ENCODE measurements at regions not wholly inside any gene's neighbourhood (a gene's known extent, or its start where the extent isn't known, plus 50 kb on each side); places are given as distances from the start of the nearest gene placed in this dataset.

- ATAC-seq (ENCODE audit: poor library complexity) (no peak), DNase-seq (peak in 1 of 14 experiments; percentile 6)
- peaks cover 11% of the 10 kb centered on the region for H3K9me3 Mint-ChIP-seq
- CTCF ChIA-PET, result no interaction called here
- TF ChIP-seq CTCF (IDR thresholded peaks at IDR 0.05), result no peak
- no peak overlapping the region for H3K4me3 ChIP-seq (ENCODE audit: low read length)
- peaks cover 67% of the 10 kb centered on the region for H3K27me3 Mint-ChIP-seq
- no peak overlapping the region for H3K4me3 Mint-ChIP-seq
- H3K27ac Mint-ChIP-seq, result no peak overlapping the region
- H3K4me1 ChIP-seq (ENCODE audit: insufficient read depth, low read length), result no peaks in the 10 kb centered on the region
- POLR2A ChIA-PET, result no interaction called here
- H3K27me3 ChIP-seq (ENCODE audit: control insufficient read depth in 1 of 2, insufficient read depth in 2 of 2, low read length in 2 of 2), result peaks cover 0 to 7% of the 10 kb centered on the region in 2 experiments
- H3K4me1 Mint-ChIP-seq (ENCODE audit: low read depth), result no peaks in the 10 kb centered on the region
- H3K9me3 ChIP-seq (ENCODE audit: control insufficient read depth in 1 of 2, insufficient read depth in 1 of 2, low read length in 2 of 2), result peaks cover 4 to 20% of the 10 kb centered on the region in 2 experiments
- intact Hi-C loops (cut with DNase I, micrococcal nuclease), result no loop called here
- no peak overlapping the region for H3K27ac ChIP-seq (ENCODE audit: low read depth in 1 of 2, low read length in 2 of 2)
- no peaks in the 10 kb centered on the region for H3K36me3 Mint-ChIP-seq (ENCODE audit: low read depth)
- no peaks in the 10 kb centered on the region for H3K36me3 ChIP-seq (ENCODE audit: insufficient read depth, low read length)
Measured at GRCh38 chr22:23001463-23001862, 68.9 kb upstream of the GNAZ start.

- Mint-ChIP-seq H3K27ac (no peak overlapping the region), H3K27me3 (peaks cover 63% of the 10 kb centered on the region), H3K36me3 (ENCODE audit: low read depth) (no peaks in the 10 kb centered on the region), H3K4me1 (ENCODE audit: low read depth) (no peaks in the 10 kb centered on the region), H3K4me3 (no peak overlapping the region), H3K9me3 (peaks cover 4% of the 10 kb centered on the region)
- Histone ChIP-seq H3K4me1 (ENCODE audit: insufficient read depth, low read length) (no peaks in the 10 kb centered on the region), H3K36me3 (ENCODE audit: insufficient read depth, low read length) (no peaks in the 10 kb centered on the region), H3K27ac (ENCODE audit: low read depth in 1 of 2, low read length in 2 of 2) (no peak overlapping the region), H3K4me3 (ENCODE audit: low read length) (no peak overlapping the region), H3K9me3 (ENCODE audit: control insufficient read depth in 1 of 2, insufficient read depth in 1 of 2, low read length in 2 of 2) (peaks cover 0 to 9% of the 10 kb centered on the region in 2 experiments), H3K27me3 (ENCODE audit: control insufficient read depth in 1 of 2, insufficient read depth in 2 of 2, low read length in 2 of 2) (peaks cover 0 to 7% of the 10 kb centered on the region in 2 experiments)
- no peak for TF ChIP-seq CTCF (IDR thresholded peaks at IDR 0.05)
- intact Hi-C loops (cut with DNase I, micrococcal nuclease), result no loop called here
- POLR2A ChIA-PET, result no interaction called here
- no peak for ATAC-seq (ENCODE audit: poor library complexity)
- CTCF ChIA-PET, result no interaction called here
- DNase-seq, result no peak
Measured at GRCh38 chr22:23002612-23003180, 67.6 kb upstream of the GNAZ start.

- intact Hi-C loops (cut with DNase I, micrococcal nuclease), result no loop called here
- CTCF ChIA-PET, result interaction anchor here (1.1 kb wide), 1 partner anchor 11 kb away, joined by 3 read pairs; no protein-coding TSS in a partner anchor
- Mint-ChIP-seq H3K27me3 (peaks cover 56% of the 10 kb centered on the region), H3K27ac (no peak overlapping the region), H3K36me3 (ENCODE audit: low read depth) (no peaks in the 10 kb centered on the region), H3K9me3 (no peaks in the 10 kb centered on the region), H3K4me1 (ENCODE audit: low read depth) (peaks cover 16% of the 10 kb centered on the region), H3K4me3 (no peak overlapping the region)
- POLR2A ChIA-PET, result no interaction called here
- Histone ChIP-seq H3K4me3 (ENCODE audit: low read length) (no peak overlapping the region), H3K36me3 (ENCODE audit: insufficient read depth, low read length) (no peaks in the 10 kb centered on the region), H3K9me3 (ENCODE audit: control insufficient read depth in 1 of 2, insufficient read depth in 1 of 2, low read length in 2 of 2) (no peaks in the 10 kb centered on the region), H3K4me1 (ENCODE audit: insufficient read depth, low read length) (peaks cover 5% of the 10 kb centered on the region), H3K27me3 (ENCODE audit: control insufficient read depth in 1 of 2, insufficient read depth in 2 of 2, low read length in 2 of 2) (peaks cover 0 to under 1% of the 10 kb centered on the region in 2 experiments), H3K27ac (ENCODE audit: low read depth in 1 of 2, low read length in 2 of 2) (no peak overlapping the region)
- no peak for ATAC-seq (ENCODE audit: poor library complexity)
- no peak for DNase-seq
- no peak for TF ChIP-seq CTCF (IDR thresholded peaks at IDR 0.05)
Measured at GRCh38 chr22:23007823-23008222, 62.5 kb upstream of the GNAZ start.
